ENCODE measurements at regions not wholly inside any gene's neighbourhood (a gene's known extent, or its start where the extent isn't known, plus 50 kb on each side); places are given as distances from the start of the nearest gene placed in this dataset.

DNA sequence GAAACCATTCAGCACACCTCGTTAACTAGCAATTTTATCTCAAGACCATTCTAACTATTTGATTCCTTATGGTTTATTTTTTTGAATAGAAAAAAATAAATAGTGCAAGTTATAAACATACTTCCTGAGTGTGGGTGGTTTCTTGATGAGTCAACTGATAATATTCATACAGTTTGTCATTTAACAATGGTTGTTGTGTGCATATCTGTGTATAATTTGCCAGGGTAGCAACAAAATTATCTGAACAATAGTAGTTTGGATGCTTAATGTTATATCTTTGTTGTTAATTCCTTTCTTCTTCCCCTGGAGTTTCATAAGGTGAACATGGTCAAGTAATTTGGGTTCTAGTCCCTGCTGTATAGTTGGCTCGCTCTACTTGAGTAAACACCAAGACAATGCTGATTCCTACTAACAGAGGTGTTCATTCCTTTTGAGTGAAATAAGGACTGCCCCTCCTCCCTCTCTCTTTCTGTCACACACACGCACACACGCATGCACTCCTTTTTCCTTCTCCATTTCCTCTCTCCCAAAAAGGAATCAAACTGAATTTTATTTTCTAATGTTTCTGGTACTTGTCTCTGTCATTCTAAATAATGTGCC lies 938.1 kb upstream of the EPHA7 start:
- TF ChIP-seq SIN3A (IDR thresholded peaks at IDR 0.05; ENCODE audit: borderline replicate concordance, insufficient read depth, low read length) (no peak), TAF1 (IDR thresholded peaks at IDR 0.05; ENCODE audit: borderline replicate concordance, insufficient read depth, low read length) (no peak), POLR2AphosphoS5 (IDR thresholded peaks at IDR 0.05; ENCODE audit: low read depth, low read length) (no peak), FOXP2 (optimal IDR thresholded peaks at IDR 0.05; ENCODE audit: borderline replicate concordance, extremely low read depth, extremely low read length, insufficient read depth) (no peak)
- TF ChIP-seq, protein P1, sequence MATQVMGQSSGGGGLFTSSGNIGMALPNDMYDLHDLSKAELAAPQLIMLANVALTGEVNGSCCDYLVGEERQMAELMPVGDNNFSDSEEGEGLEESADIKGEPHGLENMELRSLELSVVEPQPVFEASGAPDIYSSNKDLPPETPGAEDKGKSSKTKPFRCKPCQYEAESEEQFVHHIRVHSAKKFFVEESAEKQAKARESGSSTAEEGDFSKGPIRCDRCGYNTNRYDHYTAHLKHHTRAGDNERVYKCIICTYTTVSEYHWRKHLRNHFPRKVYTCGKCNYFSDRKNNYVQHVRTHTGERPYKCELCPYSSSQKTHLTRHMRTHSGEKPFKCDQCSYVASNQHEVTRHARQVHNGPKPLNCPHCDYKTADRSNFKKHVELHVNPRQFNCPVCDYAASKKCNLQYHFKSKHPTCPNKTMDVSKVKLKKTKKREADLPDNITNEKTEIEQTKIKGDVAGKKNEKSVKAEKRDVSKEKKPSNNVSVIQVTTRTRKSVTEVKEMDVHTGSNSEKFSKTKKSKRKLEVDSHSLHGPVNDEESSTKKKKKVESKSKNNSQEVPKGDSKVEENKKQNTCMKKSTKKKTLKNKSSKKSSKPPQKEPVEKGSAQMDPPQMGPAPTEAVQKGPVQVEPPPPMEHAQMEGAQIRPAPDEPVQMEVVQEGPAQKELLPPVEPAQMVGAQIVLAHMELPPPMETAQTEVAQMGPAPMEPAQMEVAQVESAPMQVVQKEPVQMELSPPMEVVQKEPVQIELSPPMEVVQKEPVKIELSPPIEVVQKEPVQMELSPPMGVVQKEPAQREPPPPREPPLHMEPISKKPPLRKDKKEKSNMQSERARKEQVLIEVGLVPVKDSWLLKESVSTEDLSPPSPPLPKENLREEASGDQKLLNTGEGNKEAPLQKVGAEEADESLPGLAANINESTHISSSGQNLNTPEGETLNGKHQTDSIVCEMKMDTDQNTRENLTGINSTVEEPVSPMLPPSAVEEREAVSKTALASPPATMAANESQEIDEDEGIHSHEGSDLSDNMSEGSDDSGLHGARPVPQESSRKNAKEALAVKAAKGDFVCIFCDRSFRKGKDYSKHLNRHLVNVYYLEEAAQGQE (IDR thresholded peaks at IDR 0.05; ENCODE audit: insufficient read depth in 1 of 2, low read depth in 2 of 2, low read length in 2 of 2) = no peak

Data from PFSK-1 (cell line).